ENCODE measurements at regions not wholly inside any gene's neighbourhood (a gene's known extent, or its start where the extent isn't known, plus 50 kb on each side); places are given as distances from the start of the nearest gene placed in this dataset.
"Not testable (repeated sequence)": the region's sequence is repeated elsewhere in the genome, so short reads cannot be mapped to it uniquely, and the experiment has no call there.

- Mint-ChIP-seq H3K27ac (no peak overlapping the region), H3K27me3 (peaks cover 11% of the 10 kb centered on the region), H3K36me3 (ENCODE audit: low read depth) (no peaks in the 10 kb centered on the region), H3K9me3 (peaks cover 19% of the 10 kb centered on the region), H3K4me1 (no peaks in the 10 kb centered on the region), H3K4me3 (no peak overlapping the region)
- no peak for ATAC-seq (replicated peaks)
Observed at GRCh38 chr6:156676721-156677120, 100.5 kb upstream of the ARID1B start.

DNA sequence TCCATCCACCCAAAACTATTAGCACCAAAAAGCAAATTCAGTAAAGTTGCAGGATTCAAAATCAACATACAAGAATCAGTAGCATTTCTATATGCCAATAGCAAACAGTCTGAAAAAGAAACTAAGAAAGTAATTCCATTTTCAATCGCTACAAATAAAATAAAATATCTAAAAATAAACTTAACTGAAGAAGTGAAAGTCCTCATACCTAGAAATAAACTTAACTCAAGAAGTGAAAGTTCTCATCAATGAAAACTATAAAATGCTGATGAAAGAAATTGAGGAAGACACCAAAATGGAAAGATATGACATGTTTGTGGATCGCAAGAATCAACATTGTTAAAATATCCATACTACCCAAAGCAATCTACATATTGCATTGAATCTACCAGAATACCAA lies 103.0 kb upstream of the ARID1B start:
- Mint-ChIP-seq H3K27me3 (peaks cover 11% of the 10 kb centered on the region), H3K36me3 (ENCODE audit: low read depth) (no peaks in the 10 kb centered on the region), H3K27ac (no peak overlapping the region), H3K4me3 (no peak overlapping the region), H3K4me1 (no peaks in the 10 kb centered on the region), H3K9me3 (peaks cover 19% of the 10 kb centered on the region)
- ATAC-seq (replicated peaks) = no peak

- H3K4me1 Mint-ChIP-seq; ATAC-seq (replicated peaks); H3K36me3 Mint-ChIP-seq (ENCODE audit: low read depth); H3K27ac Mint-ChIP-seq; H3K4me3 Mint-ChIP-seq: not testable (repeated sequence)
- Mint-ChIP-seq H3K27me3 (peaks cover 14% of the 10 kb centered on the region), H3K9me3 (peaks cover 15% of the 10 kb centered on the region)
Observed at GRCh38 chr6:156670097-156670496, 107.1 kb upstream of the ARID1B start.

- no peak for ATAC-seq (replicated peaks)
- Mint-ChIP-seq H3K36me3 (ENCODE audit: low read depth) (no peaks in the 10 kb centered on the region), H3K9me3 (peaks cover 3% of the 10 kb centered on the region), H3K27ac (no peak overlapping the region), H3K27me3 (peaks cover 12% of the 10 kb centered on the region), H3K4me1 (peaks cover 7% of the 10 kb centered on the region), H3K4me3 (no peak overlapping the region)
Observed at GRCh38 chr6:156662025-156662445, 115.1 kb upstream of the ARID1B start.

- H3K27ac Mint-ChIP-seq = no peak overlapping the region
- H3K4me3 Mint-ChIP-seq = no peak overlapping the region
- H3K27me3 Mint-ChIP-seq = peaks cover 9% of the 10 kb centered on the region
- no peaks in the 10 kb centered on the region for H3K36me3 Mint-ChIP-seq (ENCODE audit: low read depth)
- ATAC-seq (replicated peaks) = no peak
- peaks cover 7% of the 10 kb centered on the region for H3K4me1 Mint-ChIP-seq
- peaks cover 3% of the 10 kb centered on the region for H3K9me3 Mint-ChIP-seq
Observed at GRCh38 chr6:156660389-156660788, 116.8 kb upstream of the ARID1B start.

GRCh38 chr6:156659822-156660198 lies 117.4 kb upstream of the ARID1B start:
- Mint-ChIP-seq H3K4me1 (peaks cover 7% of the 10 kb centered on the region), H3K27ac (peak overlapping the region; percentile 2), H3K36me3 (ENCODE audit: low read depth) (no peaks in the 10 kb centered on the region), H3K4me3 (peak overlapping the region; percentile 40), H3K27me3 (peaks cover 3% of the 10 kb centered on the region), H3K9me3 (peaks cover 3% of the 10 kb centered on the region)
- ATAC-seq (replicated peaks) = peak; percentile 63

DNA sequence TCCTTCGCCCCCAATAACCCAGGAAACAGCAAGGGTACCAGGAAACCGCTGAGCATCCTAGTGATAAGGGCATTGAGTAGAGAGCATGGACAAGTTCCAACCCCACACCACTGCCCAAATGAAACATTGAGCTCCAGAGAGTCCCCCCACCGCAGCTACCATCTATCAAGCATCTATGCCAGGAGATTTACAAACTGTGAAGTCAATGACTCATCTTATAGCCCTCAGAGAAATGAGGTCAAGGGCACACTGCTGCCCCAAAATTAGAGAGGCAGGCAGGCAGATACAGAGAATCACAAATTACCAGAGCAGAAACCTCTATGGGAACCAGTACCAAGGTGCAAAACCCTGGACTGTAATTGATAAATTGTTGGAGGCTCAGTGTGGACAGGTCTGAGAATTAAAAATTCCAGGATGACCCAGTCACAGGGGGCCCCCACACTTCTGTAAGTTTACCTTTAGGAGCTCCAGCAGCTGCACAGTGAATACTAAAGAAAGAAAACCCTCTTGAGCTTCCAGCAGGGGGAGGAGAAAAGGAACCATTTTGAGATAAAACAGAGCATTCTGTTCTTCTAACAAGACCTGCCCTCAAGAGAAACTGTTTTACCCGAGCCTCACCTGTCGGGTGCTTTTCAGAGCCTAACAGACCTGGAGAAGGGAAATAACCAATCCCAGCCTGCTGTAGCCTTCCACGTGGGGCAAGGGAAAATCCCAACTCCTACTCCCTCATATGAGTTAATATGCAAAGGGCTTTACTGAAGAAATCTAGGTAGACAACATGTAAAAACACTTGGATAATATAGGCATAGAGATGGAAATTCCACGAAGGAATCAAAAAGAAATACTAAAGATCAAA lies 118.0 kb upstream of the ARID1B start:
- no peaks in the 10 kb centered on the region for H3K36me3 Mint-ChIP-seq (ENCODE audit: low read depth)
- ATAC-seq (replicated peaks) = peak; percentile 52
- H3K27ac Mint-ChIP-seq = peak overlapping the region; percentile 2
- peak overlapping the region; percentile 40 for H3K4me3 Mint-ChIP-seq
- no peaks in the 10 kb centered on the region for H3K9me3 Mint-ChIP-seq
- H3K27me3 Mint-ChIP-seq = no peaks in the 10 kb centered on the region
- H3K4me1 Mint-ChIP-seq = peaks cover 7% of the 10 kb centered on the region

DNA sequence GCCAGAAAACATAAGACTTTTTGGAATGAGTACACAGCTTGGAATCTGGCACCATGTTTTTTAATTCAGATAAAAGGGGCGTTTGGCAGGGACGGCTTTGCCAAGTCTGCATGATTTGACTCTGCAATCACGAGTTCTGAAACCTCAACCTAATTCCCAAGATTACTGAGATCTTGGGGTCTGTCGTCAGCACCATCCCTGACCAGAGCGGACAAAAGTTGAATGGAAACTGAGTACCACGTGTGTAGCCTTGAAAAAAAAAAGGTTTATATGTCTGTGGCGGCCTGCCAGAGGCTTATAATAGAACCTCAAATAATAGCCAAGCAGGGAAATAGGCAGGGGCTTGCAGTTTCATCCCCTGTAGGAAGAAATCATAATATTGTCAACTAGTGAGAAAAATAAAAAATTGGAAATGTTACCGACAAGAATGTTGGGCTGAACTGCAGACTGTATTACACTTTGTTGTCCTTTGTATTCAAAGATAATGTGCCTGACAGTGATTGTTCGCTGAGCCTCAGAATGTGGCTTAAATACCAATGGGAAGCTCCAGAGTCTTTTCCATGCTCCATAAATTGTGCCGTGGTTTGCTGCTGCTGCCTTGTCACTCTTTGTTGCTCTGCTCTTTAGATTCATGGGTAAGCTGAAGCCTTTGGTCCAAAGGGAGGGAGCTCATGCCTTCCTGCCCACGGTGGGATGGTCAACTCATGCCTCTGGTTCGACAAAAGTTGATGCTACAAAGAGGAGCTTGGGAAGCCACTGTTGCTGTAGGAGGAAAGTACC lies 118.8 kb upstream of the ARID1B start:
- no peak for ATAC-seq (replicated peaks)
- peaks cover 4% of the 10 kb centered on the region for H3K27me3 Mint-ChIP-seq

DNA sequence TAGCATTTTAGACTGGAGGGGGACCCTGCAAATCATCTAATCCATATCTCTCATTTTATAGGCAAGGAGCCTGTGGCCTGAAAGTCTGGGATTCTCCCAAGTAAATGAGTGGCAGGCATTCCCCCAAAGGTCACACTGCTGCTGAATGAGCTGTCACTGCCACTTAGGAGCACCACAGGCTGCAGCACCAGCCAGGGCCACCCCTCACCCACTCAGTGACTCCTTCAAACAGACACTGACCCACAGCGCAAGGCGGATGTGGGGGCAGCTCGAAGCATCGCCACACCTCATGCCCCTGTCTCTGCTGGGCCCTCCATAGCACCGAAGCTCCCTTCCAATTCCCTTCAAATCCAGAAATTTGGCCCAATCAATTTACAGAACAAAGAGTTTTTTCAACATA lies 119.9 kb upstream of the ARID1B start:
- Mint-ChIP-seq H3K27me3 (peaks cover 9% of the 10 kb centered on the region), H3K36me3 (ENCODE audit: low read depth) (no peaks in the 10 kb centered on the region), H3K4me3 (no peak overlapping the region), H3K27ac (no peak overlapping the region), H3K9me3 (no peaks in the 10 kb centered on the region), H3K4me1 (peaks cover 7% of the 10 kb centered on the region)
- no peak for ATAC-seq (replicated peaks)

More for the DNA sequence above, 118.8 kb upstream of the ARID1B start:
- Mint-ChIP-seq H3K27ac (no peak overlapping the region), H3K9me3 (no peaks in the 10 kb centered on the region), H3K4me1 (peaks cover 7% of the 10 kb centered on the region), H3K4me3 (no peak overlapping the region), H3K36me3 (ENCODE audit: low read depth) (no peaks in the 10 kb centered on the region)

- peaks cover 7% of the 10 kb centered on the region for H3K4me1 Mint-ChIP-seq
- peaks cover 9% of the 10 kb centered on the region for H3K27me3 Mint-ChIP-seq
- ATAC-seq (replicated peaks) = no peak
- H3K4me3 Mint-ChIP-seq = no peak overlapping the region
- H3K27ac Mint-ChIP-seq = no peak overlapping the region
- H3K36me3 Mint-ChIP-seq (ENCODE audit: low read depth) = no peaks in the 10 kb centered on the region
- no peaks in the 10 kb centered on the region for H3K9me3 Mint-ChIP-seq
Observed at GRCh38 chr6:156654919-156655918, 122.0 kb upstream of the ARID1B start.

DNA sequence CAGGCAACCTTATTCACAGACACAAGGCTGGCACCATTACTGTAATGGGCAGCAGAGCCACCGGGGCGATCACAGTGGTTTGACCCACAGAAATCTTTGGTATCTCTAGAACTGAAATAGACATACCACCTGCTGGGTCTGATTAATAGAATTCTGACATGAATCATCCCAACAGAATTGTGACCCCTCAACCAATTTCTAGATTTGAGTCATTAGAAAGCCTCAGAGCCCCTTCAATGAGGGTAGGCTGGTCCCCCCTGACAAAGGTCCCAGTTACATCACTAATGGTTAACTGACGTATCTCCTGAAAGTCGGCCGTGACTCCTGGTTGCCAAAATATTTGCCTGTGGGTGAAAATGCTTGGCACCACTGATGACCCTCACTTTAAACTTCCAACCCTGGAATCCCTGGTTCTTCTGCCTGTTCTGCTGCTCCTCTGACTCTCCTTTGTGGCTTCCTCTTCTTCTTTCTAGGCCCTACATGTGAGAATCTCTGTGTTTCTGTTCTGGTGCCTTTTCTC lies 124.9 kb upstream of the ARID1B start:
- H3K36me3 Mint-ChIP-seq (ENCODE audit: low read depth) = no peaks in the 10 kb centered on the region
- no peak for ATAC-seq (replicated peaks)

GRCh38 chr6:156651486-156651885 lies 125.7 kb upstream of the ARID1B start:
- Mint-ChIP-seq H3K36me3 (ENCODE audit: low read depth) (no peaks in the 10 kb centered on the region), H3K27me3 (peaks cover 11% of the 10 kb centered on the region), H3K27ac (no peak overlapping the region), H3K4me1 (peaks cover 3% of the 10 kb centered on the region), H3K9me3 (no peaks in the 10 kb centered on the region), H3K4me3 (no peak overlapping the region)
- ATAC-seq (replicated peaks) = no peak

More for the DNA sequence above, 124.9 kb upstream of the ARID1B start:
- H3K4me1 Mint-ChIP-seq = no peaks in the 10 kb centered on the region
- no peak overlapping the region for H3K4me3 Mint-ChIP-seq
- H3K27me3 Mint-ChIP-seq = peaks cover 9% of the 10 kb centered on the region
- H3K9me3 Mint-ChIP-seq = no peaks in the 10 kb centered on the region
- H3K27ac Mint-ChIP-seq = no peak overlapping the region

DNA sequence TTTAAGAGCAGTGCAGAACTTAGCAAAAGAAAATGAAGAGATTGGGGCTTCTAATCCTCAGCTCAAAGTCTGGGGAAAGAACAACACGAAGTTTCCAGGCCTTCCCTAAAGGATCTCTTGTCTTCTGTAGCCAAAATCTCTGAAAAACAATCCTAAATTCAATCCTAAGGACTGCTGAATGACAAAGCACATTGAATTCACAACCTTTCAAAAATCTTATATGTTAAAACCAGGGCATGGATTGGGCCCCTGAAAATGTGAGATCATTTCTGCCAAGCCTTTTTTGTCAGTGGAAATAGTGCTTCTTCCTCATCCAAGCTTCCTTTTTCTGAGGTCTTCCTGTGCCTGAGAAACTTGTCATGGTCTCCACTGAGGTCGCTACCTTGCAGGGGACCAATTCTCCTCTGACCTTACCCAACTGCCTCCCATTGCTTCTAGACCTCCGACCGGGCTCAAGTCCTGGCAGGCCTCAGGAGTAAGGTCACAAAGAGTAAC lies 126.2 kb upstream of the ARID1B start:
- Mint-ChIP-seq H3K36me3 (ENCODE audit: low read depth) (no peaks in the 10 kb centered on the region), H3K27ac (no peak overlapping the region), H3K9me3 (no peaks in the 10 kb centered on the region), H3K4me1 (peaks cover 5% of the 10 kb centered on the region), H3K27me3 (peaks cover 13% of the 10 kb centered on the region), H3K4me3 (no peak overlapping the region)
- no peak for ATAC-seq (replicated peaks)

- H3K27ac Mint-ChIP-seq = no peak overlapping the region
- H3K36me3 Mint-ChIP-seq (ENCODE audit: low read depth) = no peaks in the 10 kb centered on the region
- no peak overlapping the region for H3K4me3 Mint-ChIP-seq
- H3K9me3 Mint-ChIP-seq = no peaks in the 10 kb centered on the region
- H3K4me1 Mint-ChIP-seq = peaks cover 5% of the 10 kb centered on the region
- H3K27me3 Mint-ChIP-seq = peaks cover 18% of the 10 kb centered on the region
- no peak for ATAC-seq (replicated peaks)
Observed at GRCh38 chr6:156648616-156649015, 128.6 kb upstream of the ARID1B start.
